Smooth muscle cell (in vitro differentiated cells): ENCODE measurements at regions not wholly inside any gene's neighbourhood (a gene's known extent, or its start where the extent isn't known, plus 50 kb on each side); places are given as distances from the start of the nearest gene placed in this dataset. TPM values are rescaled to one million over a fixed set of nuclear protein-coding genes. Genes with fewer than 3 reads are reported as not detected.

Source experiments
- DNase-seq: peaks from one replicate; lab custom pipeline; 2025; ENCODE audit not compliant: unreplicated experiment; lab: John Stamatoyannopoulos, UW
- H2AFZ ChIP-seq: fragments of 200-600 bp; sonication (generic); 2 replicates; pipeline ENCODE4 v1.6.0; 2016; ENCODE audit warnings: antibody characterized with exemption, low read depth, mild to moderate bottlenecking
- H3F3A ChIP-seq: fragments of 200-600 bp; sonication (generic); 2 replicates; pipeline ENCODE4 v1.6.0; 2017; ENCODE audit warnings: antibody characterized with exemption, low read depth
- H3K27ac ChIP-seq: fragments of 200-600 bp; sonication (generic); 2 replicates; pipeline ENCODE4 v1.5.1; 2016; ENCODE audit warnings: low read depth, mild to moderate bottlenecking
- H3K27me3 ChIP-seq: fragments of 200-600 bp; sonication (generic); 2 replicates; pipeline ENCODE4 v1.6.1; 2016; ENCODE audit warnings: low read depth, mild to moderate bottlenecking
- H3K36me3 ChIP-seq: fragments of 200-600 bp; sonication (generic); 2 replicates; pipeline ENCODE4 v1.5.1; 2016; ENCODE audit warnings: low read depth
- H3K4me1 ChIP-seq: fragments of 200-600 bp; sonication (generic); 2 replicates; pipeline ENCODE4 v1.5.1; 2016; ENCODE audit warnings: low read depth
- H3K4me2 ChIP-seq: fragments of 200-600 bp; sonication (generic); 2 replicates; pipeline ENCODE4 v1.6.0; 2016; ENCODE audit warnings: mild to moderate bottlenecking
- H3K4me3 ChIP-seq: fragments of 200-600 bp; sonication (generic); 2 replicates; pipeline ENCODE4 v1.5.1; 2016; ENCODE audit warnings: mild to moderate bottlenecking
- H3K79me2 ChIP-seq: fragments of 200-600 bp; sonication (generic); 2 replicates; pipeline ENCODE4 v1.6.0; 2016; ENCODE audit warnings: low read depth, mild to moderate bottlenecking
- H3K9ac ChIP-seq: fragments of 200-600 bp; sonication (generic); 2 replicates; pipeline ENCODE4 v1.6.0; 2016; ENCODE audit warnings: low read depth
- H3K9me3 ChIP-seq: fragments of 200-600 bp; sonication (generic); replicated peaks from 2 replicates; pipeline ENCODE4 v1.5.1; 2016; ENCODE audit warnings: low read depth
- H4K20me1 ChIP-seq: fragments of 200-600 bp; sonication (generic); 2 replicates; pipeline ENCODE4 v1.6.0; 2016; ENCODE audit warnings: low read depth
- WGBS: methylation state at CpG from one replicate; pipeline ENCODE4 v1.1.7; 2016; ENCODE audit warnings: low lambda C conversion rate; 5-methylcytosine and 5-hydroxymethylcytosine counted together
- small RNA-seq: library from RNA; depleted of rRNA; stranded (forward); fragments of <200 nt; gene quantifications from one replicate; pipeline ENCODE3, GENCODE V24; 2014
- TF ChIP-seq, protein P1 (sequence below): fragments of 200-600 bp; sonication (generic); IDR thresholded peaks from 2 replicates; pipeline ENCODE4 v1.5.1; 2017; ENCODE audit warnings: borderline replicate concordance, mild to moderate bottlenecking, antibody characterized with exemption; ENCODE audit not compliant: insufficient read depth, poor library complexity, severe bottlenecking

DNA sequence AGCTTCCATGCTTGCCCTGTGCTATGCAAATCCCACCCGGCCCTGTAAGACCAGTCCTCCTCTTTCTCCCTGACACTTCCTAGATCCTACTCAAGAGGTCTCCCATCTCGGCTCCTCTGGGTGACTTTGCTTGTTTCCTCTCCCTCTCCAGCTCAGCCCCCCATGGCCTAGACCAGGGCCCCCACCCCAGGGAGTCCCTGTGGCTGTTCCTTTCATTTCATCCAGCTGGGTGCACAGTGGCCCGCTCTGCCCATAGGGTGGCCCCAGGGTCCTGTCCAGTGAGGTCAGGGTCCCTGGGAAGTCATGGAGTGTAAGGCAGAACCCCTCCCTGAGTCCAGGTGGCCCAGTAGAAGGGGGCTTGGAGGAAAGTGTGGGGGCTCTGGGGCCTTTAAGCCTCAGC lies 52.3 kb upstream of the NKX1-1 start:
- 74% methylated on average over 3 of the region's 3 CpGs for WGBS
- Histone ChIP-seq H3K79me2 (no peaks in the 10 kb centered on the region), H3K9ac (no peak overlapping the region), H3K27me3 (peaks cover 41% of the 10 kb centered on the region), H3F3A (no peaks in the 10 kb centered on the region), H3K9me3 (no peaks in the 10 kb centered on the region), H3K4me2 (no peak overlapping the region), H4K20me1 (no peaks in the 10 kb centered on the region), H2AFZ (no peak overlapping the region), H3K27ac (no peak overlapping the region), H3K4me3 (no peak overlapping the region), H3K36me3 (no peaks in the 10 kb centered on the region), H3K4me1 (no peaks in the 10 kb centered on the region)
- DNase-seq, result no peak
- TF ChIP-seq, protein P1, sequence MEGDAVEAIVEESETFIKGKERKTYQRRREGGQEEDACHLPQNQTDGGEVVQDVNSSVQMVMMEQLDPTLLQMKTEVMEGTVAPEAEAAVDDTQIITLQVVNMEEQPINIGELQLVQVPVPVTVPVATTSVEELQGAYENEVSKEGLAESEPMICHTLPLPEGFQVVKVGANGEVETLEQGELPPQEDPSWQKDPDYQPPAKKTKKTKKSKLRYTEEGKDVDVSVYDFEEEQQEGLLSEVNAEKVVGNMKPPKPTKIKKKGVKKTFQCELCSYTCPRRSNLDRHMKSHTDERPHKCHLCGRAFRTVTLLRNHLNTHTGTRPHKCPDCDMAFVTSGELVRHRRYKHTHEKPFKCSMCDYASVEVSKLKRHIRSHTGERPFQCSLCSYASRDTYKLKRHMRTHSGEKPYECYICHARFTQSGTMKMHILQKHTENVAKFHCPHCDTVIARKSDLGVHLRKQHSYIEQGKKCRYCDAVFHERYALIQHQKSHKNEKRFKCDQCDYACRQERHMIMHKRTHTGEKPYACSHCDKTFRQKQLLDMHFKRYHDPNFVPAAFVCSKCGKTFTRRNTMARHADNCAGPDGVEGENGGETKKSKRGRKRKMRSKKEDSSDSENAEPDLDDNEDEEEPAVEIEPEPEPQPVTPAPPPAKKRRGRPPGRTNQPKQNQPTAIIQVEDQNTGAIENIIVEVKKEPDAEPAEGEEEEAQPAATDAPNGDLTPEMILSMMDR, result no peak

Small RNAs in the stretch of these regions (small RNA-seq; reads per million reads assigned to genes)
- gene AC147067.2, result not detected
